GM19240 (cell line): ENCODE measurements at regions not wholly inside any gene's neighbourhood (a gene's known extent, or its start where the extent isn't known, plus 50 kb on each side); places are given as distances from the start of the nearest gene placed in this dataset.

Experiments used
- DNase-seq: peaks from one replicate; pipeline ENCODE4 v3.0.0; 2011; ENCODE audit warnings: low spot score; ENCODE audit not compliant: insufficient read length

- no peak for DNase-seq
Observed at GRCh38 chr9:26078706-26079105, 400.5 kb upstream of the TUSC1 start.

GRCh38 chr9:26077860-26078259, 399.6 kb upstream of the TUSC1 start:
- DNase-seq: no peak

GRCh38 chr9:26067608-26068007, 389.4 kb upstream of the TUSC1 start:
- no peak for DNase-seq

- DNase-seq: no peak
Observed at GRCh38 chr9:26066237-26066636, 388.0 kb upstream of the TUSC1 start.

DNA sequence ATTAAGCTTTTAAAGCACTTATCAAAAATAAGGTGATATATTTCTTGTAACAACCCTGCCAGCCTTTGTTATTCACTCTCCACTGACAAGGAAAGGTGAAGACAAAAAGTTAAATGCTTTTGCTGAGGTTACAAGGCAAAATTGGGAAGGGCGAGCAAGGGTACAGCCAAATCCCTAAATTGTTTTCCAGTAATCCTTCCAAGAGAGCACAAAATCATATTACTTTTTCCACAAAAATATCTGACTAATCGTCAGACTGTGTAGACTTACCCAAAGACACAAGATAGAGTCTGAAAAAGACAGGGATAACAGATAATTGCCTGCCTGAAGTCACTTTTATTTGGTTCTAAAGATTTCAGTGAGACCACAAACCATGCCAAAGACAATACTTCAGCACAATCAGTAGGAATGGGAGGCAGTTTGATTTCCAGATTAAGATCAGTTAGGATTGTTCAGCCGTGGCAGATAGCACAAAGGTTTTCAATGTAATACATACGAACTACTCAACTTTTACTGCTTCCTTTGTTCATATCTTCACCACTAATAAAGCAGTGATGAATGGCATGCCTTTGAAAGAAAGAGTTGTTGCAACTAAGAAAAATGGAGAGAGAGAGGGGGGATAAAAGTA, 383.8 kb upstream of the TUSC1 start:
- no peak for DNase-seq

GRCh38 chr9:26058111-26058895, 380.1 kb upstream of the TUSC1 start:
- DNase-seq: no peak

DNA sequence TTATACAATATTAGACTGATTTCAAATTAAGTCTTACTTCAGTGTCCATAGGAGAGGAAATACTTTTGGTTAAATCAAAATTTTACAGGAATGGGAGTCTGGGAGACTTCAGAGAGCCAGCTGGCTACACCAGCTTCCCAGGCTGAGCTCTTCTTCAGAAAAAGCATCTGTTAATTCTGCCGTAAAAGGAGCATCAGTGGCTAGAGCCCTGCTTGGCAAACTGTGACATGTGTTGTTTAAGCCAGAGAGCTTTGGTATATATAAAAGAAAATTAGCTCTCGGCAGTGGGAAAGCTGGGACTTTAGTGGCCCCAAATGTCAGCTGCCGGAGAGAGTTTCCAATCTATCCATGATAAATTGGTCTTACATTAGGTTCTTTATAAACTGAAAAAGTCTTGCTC, 378.8 kb upstream of the TUSC1 start:
- no peak for DNase-seq

DNA sequence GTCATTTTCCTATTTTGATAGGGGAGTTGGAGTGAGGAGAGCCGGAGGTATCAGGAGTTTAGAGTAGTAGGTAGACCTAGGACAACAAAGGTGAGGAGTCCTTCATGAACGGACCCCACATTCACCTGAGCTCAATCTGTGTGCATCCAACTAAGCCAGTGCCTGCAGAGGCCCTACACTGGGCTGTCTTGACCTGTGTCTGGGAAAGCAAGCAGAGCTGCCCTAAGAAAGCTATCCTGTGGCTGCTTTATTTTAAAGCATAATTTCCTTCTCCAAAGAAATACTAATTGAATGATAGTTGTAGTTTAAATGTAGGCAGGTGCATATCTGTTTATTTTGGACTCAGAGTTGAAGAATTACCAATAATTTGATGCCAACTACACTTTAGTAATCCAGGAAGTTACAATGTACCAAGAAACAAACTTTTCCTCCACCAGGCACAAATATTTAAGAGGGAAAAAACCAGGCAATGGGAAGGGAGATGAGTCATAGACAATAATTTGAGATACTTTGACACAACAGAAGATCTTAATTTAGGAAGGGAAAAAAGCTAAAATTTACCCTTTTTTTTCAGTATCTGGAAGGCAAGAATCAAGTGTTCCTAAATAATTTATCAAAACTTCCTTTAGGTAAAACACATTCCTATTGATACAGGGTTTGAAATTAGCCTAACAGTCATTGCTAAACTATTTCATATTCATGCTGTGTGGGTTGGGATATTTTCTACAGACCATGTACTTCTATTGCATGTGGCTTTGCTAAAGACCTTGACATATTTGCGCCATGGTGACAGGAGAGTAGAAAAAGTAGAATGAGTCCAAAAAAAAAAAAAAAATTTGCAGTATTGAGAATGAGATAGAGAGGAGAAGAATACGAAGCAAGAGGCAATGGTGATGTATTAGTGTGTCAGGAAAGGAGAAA, 376.6 kb upstream of the TUSC1 start:
- DNase-seq: no peak

DNA sequence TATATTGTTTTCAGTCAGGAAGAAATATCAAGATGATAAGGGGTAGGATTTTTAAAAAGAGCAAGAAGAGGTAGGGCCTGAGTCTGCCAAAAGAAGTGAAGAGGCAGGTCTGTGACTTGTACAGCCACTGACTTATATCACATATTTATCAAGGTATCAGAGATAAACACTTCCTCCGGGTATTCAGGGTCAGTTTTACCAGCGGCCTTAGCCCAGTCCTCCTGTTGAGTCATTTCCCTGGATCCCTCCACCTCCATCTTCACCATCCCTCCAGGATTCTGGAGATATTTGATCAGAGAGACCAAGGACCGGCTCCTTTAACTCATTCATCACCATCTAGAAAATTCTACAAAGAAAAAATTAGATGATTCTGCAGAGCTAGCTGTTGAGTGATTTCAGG, 375.7 kb upstream of the TUSC1 start:
- no peak for DNase-seq

- DNase-seq: no peak
Observed at GRCh38 chr9:26043431-26043830, 365.2 kb upstream of the TUSC1 start.

GRCh38 chr9:26034786-26035185, 356.5 kb upstream of the TUSC1 start:
- DNase-seq: no peak

- DNase-seq: no peak
Observed at GRCh38 chr9:26033336-26033735, 355.1 kb upstream of the TUSC1 start.

GRCh38 chr9:26026423-26027100, 348.3 kb upstream of the TUSC1 start:
- DNase-seq: no peak

- no peak for DNase-seq
Observed at GRCh38 chr9:26013199-26013598, 335.0 kb upstream of the TUSC1 start.

DNA sequence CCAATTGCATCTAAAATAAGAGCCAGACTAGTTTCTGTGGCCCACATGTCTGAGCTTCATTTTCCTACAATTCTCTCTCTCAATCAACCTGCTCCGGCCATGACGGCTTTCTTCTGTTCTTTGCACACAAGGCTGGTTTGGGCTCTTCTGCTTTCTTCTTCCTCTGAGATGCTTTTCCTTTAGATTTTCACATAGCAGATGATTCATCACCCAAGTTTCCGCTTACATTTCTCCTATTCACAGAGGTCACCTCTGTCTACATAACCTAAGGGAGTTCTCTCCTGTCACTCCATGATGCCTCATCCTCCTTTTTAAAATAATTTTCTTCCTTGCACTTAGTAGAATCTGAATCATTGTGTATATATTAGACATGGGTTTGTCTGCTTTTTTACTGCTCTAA, 334.6 kb upstream of the TUSC1 start:
- no peak for DNase-seq

DNA sequence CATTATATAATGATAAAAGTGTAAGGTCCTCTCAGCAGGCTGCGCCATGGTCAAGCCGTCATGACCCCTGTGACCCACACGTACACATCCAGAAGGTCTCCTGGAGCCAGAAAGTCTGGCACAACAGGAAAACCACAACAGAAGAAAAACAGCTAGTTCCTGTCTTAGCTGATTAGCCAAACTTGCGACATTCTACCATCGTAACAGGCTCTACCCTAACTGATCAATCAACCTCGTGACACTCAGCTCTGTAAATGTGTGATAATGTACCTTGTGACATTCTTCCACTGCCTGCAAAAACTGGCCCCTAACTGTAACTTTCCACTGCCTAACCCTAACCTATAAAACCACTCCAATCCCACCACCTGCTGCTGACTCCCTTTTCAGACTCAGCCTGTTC, 316.4 kb upstream of the TUSC1 start:
- DNase-seq: no peak

- no peak for DNase-seq
Observed at GRCh38 chr9:25990376-25990775, 312.1 kb upstream of the TUSC1 start.

GRCh38 chr9:25975667-25976066, 297.4 kb upstream of the TUSC1 start:
- no peak for DNase-seq

DNA sequence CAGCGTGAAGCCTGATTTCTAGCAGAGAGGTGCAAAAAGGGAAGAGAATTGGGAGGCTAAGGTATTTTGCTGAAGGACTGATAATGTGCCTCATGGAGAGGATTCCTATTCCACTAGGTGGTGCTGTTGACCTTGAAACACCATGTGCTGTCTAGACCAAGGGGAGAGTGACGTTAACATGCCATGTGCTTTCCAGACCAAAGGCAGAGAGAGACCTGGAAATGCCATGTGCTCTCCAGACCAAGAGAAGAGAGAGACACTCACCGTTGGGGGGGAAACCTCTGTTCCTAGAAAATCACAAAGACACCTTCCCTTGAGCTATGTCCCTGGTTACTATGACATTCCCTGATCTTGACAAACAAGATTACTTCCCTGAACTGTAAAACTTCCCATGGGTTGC, 286.0 kb upstream of the TUSC1 start:
- DNase-seq: no peak

DNA sequence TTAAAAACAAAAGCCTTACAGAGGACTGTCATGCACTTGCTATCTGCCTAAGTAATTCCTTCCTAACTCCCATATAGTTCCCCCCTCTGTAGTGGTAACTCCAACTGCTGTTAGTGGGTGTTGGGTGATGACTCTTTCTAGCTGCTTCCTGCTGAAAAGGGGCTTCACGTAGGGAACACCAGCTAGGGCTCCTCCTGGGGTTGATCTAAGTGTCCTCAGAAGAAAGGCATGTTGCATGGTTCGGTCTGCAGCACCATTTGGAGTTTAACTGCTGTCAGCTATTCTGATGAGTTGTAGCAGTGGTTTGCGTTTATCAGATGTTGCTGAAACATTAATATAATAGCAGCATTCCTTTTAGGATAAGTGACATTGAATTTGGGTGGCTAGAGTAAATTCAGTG, 281.9 kb upstream of the TUSC1 start:
- no peak for DNase-seq

- no peak for DNase-seq
Observed at GRCh38 chr9:25954209-25954608, 276.0 kb upstream of the TUSC1 start.

GRCh38 chr9:25948182-25948581, 269.9 kb upstream of the TUSC1 start:
- DNase-seq: no peak
